ENCODE measurements at regions not wholly inside any gene's neighbourhood (a gene's known extent, or its start where the extent isn't known, plus 50 kb on each side); places are given as distances from the start of the nearest gene placed in this dataset.

DNA sequence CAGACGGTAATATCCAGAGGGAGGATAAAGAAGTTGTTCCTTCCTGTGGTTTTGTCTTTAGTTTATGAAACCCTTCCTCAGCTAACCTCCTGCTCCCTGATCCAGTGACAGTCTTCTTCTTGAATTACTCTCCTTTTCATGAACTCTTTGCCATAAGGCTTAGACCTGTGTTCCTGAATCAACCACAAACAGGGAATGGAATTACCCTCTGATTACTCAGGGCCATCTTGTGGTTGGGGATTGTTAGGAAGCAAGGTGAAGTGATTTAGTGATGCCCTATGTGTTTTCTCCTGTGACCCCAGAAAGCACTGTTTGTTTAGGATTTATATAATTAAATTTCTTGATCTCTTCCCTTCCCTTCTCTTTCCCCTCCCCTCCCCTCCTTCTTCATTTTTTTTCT, 409.1 kb downstream of the TAF11L14 start:
- DNase-seq (ENCODE audit: low spot score) (peak; percentile 6), ATAC-seq (no peak)
- Mint-ChIP-seq H3K4me1 (no peaks in the 10 kb centered on the region), H3K36me3 (ENCODE audit: low read depth) (peaks cover 4% of the 10 kb centered on the region; the same call in 1 of the 3 replicates), H3K4me3 (no peak overlapping the region), H3K9me3 (peaks cover 4% of the 10 kb centered on the region), H3K27me3 (ENCODE audit: insufficient read depth, low read depth, poor library complexity) (no peaks in the 10 kb centered on the region), H3K27ac (no peak overlapping the region)
- H3K27me3 ChIP-seq (ENCODE audit: insufficient read depth): no peaks in the 10 kb centered on the region
- TF ChIP-seq, protein P1, sequence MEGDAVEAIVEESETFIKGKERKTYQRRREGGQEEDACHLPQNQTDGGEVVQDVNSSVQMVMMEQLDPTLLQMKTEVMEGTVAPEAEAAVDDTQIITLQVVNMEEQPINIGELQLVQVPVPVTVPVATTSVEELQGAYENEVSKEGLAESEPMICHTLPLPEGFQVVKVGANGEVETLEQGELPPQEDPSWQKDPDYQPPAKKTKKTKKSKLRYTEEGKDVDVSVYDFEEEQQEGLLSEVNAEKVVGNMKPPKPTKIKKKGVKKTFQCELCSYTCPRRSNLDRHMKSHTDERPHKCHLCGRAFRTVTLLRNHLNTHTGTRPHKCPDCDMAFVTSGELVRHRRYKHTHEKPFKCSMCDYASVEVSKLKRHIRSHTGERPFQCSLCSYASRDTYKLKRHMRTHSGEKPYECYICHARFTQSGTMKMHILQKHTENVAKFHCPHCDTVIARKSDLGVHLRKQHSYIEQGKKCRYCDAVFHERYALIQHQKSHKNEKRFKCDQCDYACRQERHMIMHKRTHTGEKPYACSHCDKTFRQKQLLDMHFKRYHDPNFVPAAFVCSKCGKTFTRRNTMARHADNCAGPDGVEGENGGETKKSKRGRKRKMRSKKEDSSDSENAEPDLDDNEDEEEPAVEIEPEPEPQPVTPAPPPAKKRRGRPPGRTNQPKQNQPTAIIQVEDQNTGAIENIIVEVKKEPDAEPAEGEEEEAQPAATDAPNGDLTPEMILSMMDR (conservative IDR thresholded peaks at IDR 0.05; ENCODE audit: low read depth in 2 of 2): peak; percentile 30 to 47; a peak in 3 of 4 replicates
- TF ChIP-seq, protein P2, sequence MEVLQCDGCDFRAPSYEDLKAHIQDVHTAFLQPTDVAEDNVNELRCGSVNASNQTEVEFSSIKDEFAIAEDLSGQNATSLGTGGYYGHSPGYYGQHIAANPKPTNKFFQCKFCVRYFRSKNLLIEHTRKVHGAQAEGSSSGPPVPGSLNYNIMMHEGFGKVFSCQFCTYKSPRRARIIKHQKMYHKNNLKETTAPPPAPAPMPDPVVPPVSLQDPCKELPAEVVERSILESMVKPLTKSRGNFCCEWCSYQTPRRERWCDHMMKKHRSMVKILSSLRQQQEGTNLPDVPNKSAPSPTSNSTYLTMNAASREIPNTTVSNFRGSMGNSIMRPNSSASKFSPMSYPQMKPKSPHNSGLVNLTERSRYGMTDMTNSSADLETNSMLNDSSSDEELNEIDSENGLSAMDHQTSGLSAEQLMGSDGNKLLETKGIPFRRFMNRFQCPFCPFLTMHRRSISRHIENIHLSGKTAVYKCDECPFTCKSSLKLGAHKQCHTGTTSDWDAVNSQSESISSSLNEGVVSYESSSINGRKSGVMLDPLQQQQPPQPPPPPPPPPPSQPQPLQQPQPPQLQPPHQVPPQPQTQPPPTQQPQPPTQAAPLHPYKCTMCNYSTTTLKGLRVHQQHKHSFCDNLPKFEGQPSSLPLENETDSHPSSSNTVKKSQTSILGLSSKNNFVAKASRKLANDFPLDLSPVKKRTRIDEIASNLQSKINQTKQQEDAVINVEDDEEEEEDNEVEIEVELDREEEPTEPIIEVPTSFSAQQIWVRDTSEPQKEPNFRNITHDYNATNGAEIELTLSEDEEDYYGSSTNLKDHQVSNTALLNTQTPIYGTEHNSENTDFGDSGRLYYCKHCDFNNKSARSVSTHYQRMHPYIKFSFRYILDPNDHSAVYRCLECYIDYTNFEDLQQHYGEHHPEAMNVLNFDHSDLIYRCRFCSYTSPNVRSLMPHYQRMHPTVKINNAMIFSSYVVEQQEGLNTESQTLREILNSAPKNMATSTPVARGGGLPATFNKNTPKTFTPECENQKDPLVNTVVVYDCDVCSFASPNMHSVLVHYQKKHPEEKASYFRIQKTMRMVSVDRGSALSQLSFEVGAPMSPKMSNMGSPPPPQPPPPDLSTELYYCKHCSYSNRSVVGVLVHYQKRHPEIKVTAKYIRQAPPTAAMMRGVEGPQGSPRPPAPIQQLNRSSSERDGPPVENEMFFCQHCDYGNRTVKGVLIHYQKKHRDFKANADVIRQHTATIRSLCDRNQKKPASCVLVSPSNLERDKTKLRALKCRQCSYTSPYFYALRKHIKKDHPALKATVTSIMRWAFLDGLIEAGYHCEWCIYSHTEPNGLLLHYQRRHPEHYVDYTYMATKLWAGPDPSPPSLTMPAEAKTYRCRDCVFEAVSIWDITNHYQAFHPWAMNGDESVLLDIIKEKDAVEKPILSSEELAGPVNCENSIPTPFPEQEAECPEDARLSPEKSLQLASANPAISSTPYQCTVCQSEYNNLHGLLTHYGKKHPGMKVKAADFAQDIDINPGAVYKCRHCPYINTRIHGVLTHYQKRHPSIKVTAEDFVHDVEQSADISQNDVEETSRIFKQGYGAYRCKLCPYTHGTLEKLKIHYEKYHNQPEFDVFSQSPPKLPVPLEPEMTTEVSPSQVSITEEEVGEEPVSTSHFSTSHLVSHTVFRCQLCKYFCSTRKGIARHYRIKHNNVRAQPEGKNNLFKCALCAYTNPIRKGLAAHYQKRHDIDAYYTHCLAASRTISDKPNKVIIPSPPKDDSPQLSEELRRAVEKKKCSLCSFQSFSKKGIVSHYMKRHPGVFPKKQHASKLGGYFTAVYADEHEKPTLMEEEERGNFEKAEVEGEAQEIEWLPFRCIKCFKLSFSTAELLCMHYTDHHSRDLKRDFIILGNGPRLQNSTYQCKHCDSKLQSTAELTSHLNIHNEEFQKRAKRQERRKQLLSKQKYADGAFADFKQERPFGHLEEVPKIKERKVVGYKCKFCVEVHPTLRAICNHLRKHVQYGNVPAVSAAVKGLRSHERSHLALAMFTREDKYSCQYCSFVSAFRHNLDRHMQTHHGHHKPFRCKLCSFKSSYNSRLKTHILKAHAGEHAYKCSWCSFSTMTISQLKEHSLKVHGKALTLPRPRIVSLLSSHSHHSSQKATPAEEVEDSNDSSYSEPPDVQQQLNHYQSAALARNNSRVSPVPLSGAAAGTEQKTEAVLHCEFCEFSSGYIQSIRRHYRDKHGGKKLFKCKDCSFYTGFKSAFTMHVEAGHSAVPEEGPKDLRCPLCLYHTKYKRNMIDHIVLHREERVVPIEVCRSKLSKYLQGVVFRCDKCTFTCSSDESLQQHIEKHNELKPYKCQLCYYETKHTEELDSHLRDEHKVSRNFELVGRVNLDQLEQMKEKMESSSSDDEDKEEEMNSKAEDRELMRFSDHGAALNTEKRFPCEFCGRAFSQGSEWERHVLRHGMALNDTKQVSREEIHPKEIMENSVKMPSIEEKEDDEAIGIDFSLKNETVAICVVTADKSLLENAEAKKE (CRISPR knock-in tag; IDR thresholded peaks at IDR 0.05): no peak
- no peak overlapping the region for H3K4me3 ChIP-seq
- H3K4me2 ChIP-seq: no peak overlapping the region
- H2AFZ ChIP-seq: peak overlapping the region; percentile 88
- no peaks in the 10 kb centered on the region for H3K4me1 ChIP-seq (ENCODE audit: insufficient read depth)
- H3K9me2 ChIP-seq (ENCODE audit: insufficient read depth): no peaks in the 10 kb centered on the region
- H3F3A ChIP-seq (replicated peaks; ENCODE audit: low read depth): no peaks in the 10 kb centered on the region
- no peak overlapping the region for H3K27ac ChIP-seq (ENCODE audit: low read depth)
- H4K20me1 ChIP-seq (replicated peaks; ENCODE audit: insufficient read depth): no peaks in the 10 kb centered on the region
- H3K79me2 ChIP-seq (replicated peaks; ENCODE audit: insufficient read depth): no peaks in the 10 kb centered on the region
- H3K36me3 ChIP-seq (ENCODE audit: insufficient read depth): no peaks in the 10 kb centered on the region

DNA sequence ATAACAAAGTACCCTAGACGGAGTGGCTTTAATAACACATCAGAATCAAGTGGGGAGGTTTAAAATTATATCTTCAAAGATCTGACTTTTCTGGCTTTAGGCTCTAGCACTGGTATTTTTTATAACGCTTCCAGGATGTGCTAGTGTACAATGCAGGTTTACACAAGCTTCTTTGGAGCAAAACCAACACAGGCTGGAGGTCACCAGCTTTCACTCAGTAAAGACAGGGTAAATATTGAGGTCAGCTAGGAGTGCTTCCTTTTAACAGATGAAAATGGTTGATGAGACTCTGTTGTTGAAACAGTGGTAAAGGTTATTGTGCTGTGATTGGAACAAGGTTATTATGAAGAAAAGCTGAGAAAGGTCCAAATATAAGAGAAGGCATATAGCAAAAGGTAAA, 414.2 kb downstream of the TAF11L14 start:
- Histone ChIP-seq H3K4me2 (no peak overlapping the region), H4K20me1 (replicated peaks; ENCODE audit: insufficient read depth) (no peaks in the 10 kb centered on the region), H3F3A (replicated peaks; ENCODE audit: low read depth) (no peaks in the 10 kb centered on the region), H3K4me3 (no peak overlapping the region), H3K9me2 (ENCODE audit: insufficient read depth) (no peaks in the 10 kb centered on the region), H3K79me2 (replicated peaks; ENCODE audit: insufficient read depth) (no peaks in the 10 kb centered on the region), H3K4me1 (ENCODE audit: insufficient read depth) (no peaks in the 10 kb centered on the region), H3K27me3 (ENCODE audit: insufficient read depth) (no peaks in the 10 kb centered on the region), H2AFZ (no peak overlapping the region), H3K36me3 (ENCODE audit: insufficient read depth) (no peaks in the 10 kb centered on the region), H3K27ac (ENCODE audit: low read depth) (no peak overlapping the region)
- H3K4me1 Mint-ChIP-seq: no peaks in the 10 kb centered on the region
- ATAC-seq (no peak), DNase-seq (ENCODE audit: low spot score) (no peak)
- no peak overlapping the region for H3K4me3 Mint-ChIP-seq
- no peaks in the 10 kb centered on the region for H3K36me3 Mint-ChIP-seq (ENCODE audit: low read depth)
- H3K9me3 Mint-ChIP-seq: no peaks in the 10 kb centered on the region
- no peak overlapping the region for H3K27ac Mint-ChIP-seq
- no peaks in the 10 kb centered on the region for H3K27me3 Mint-ChIP-seq (ENCODE audit: insufficient read depth, low read depth, poor library complexity)
- TF ChIP-seq STAT1 (IDR thresholded peaks at IDR 0.05; ENCODE audit: unreplicated experiment) (no peak), CREB1 (CRISPR knock-in tag; IDR thresholded peaks at IDR 0.05; ENCODE audit: low read depth) (no peak), EZH2phosphoT487 (IDR thresholded peaks at IDR 0.05; ENCODE audit: unreplicated experiment) (no peak), EZH2 (IDR thresholded peaks at IDR 0.05; ENCODE audit: low read depth, unreplicated experiment) (no peak)
